ENCODE measurements at regions not wholly inside any gene's neighbourhood (a gene's known extent, or its start where the extent isn't known, plus 50 kb on each side); places are given as distances from the start of the nearest gene placed in this dataset.

- no peak for TF ChIP-seq CTCF (IDR thresholded peaks at IDR 0.05; ENCODE audit: insufficient read depth, low read length, poor library complexity, severe bottlenecking)
- TF ChIP-seq EZH2phosphoT487 (conservative IDR thresholded peaks at IDR 0.05; ENCODE audit: low read length), result no peak
Observed at GRCh38 chr4:72997409-72997808, 72.1 kb downstream of the COX18 start.

All from SU-DHL-6 (cell line).